ENCODE measurements at regions not wholly inside any gene's neighbourhood (a gene's known extent, or its start where the extent isn't known, plus 50 kb on each side); places are given as distances from the start of the nearest gene placed in this dataset.

GRCh38 chr9:18124760-18125159 lies 349.2 kb upstream of the ADAMTSL1 start:
- TF ChIP-seq, protein P1, sequence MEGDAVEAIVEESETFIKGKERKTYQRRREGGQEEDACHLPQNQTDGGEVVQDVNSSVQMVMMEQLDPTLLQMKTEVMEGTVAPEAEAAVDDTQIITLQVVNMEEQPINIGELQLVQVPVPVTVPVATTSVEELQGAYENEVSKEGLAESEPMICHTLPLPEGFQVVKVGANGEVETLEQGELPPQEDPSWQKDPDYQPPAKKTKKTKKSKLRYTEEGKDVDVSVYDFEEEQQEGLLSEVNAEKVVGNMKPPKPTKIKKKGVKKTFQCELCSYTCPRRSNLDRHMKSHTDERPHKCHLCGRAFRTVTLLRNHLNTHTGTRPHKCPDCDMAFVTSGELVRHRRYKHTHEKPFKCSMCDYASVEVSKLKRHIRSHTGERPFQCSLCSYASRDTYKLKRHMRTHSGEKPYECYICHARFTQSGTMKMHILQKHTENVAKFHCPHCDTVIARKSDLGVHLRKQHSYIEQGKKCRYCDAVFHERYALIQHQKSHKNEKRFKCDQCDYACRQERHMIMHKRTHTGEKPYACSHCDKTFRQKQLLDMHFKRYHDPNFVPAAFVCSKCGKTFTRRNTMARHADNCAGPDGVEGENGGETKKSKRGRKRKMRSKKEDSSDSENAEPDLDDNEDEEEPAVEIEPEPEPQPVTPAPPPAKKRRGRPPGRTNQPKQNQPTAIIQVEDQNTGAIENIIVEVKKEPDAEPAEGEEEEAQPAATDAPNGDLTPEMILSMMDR (IDR thresholded peaks at IDR 0.05 in 4 of 5, conservative IDR thresholded peaks at IDR 0.05 in 1 of 5): no peak
- TF ChIP-seq POLR2A (IDR thresholded peaks at IDR 0.05): no peak
